ENCODE measurements at regions not wholly inside any gene's neighbourhood (a gene's known extent, or its start where the extent isn't known, plus 50 kb on each side); places are given as distances from the start of the nearest gene placed in this dataset.

DNA sequence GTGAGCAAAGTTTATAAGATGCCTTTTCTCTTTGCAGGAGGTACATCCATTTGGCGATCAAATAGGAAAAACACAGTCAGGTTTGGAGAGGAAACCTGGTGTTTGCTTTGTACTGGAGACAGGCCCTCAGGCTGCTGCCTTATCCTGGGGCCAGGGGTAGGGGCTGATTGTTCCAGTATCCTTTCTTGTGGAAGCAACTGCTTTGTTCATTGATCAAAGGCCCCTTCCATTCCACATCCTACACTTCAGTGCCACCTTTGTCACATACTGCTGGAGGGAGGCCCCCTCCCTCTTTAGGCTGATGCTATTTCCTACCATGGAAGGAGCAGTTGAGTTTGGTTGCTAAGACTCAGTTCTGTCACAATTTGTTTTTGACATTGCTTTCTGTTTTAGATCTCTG, 778.1 kb downstream of the TLR4 start:
- TF ChIP-seq, protein P1, sequence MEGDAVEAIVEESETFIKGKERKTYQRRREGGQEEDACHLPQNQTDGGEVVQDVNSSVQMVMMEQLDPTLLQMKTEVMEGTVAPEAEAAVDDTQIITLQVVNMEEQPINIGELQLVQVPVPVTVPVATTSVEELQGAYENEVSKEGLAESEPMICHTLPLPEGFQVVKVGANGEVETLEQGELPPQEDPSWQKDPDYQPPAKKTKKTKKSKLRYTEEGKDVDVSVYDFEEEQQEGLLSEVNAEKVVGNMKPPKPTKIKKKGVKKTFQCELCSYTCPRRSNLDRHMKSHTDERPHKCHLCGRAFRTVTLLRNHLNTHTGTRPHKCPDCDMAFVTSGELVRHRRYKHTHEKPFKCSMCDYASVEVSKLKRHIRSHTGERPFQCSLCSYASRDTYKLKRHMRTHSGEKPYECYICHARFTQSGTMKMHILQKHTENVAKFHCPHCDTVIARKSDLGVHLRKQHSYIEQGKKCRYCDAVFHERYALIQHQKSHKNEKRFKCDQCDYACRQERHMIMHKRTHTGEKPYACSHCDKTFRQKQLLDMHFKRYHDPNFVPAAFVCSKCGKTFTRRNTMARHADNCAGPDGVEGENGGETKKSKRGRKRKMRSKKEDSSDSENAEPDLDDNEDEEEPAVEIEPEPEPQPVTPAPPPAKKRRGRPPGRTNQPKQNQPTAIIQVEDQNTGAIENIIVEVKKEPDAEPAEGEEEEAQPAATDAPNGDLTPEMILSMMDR (IDR thresholded peaks at IDR 0.05), result no peak
- no peak for TF ChIP-seq POLR2A (IDR thresholded peaks at IDR 0.05)
- H3K9me3 ChIP-seq, result no peaks in the 10 kb centered on the region
- H3K4me3 ChIP-seq, result no peak overlapping the region
- H3K27me3 ChIP-seq, result no peaks in the 10 kb centered on the region
- H3K27ac ChIP-seq, result no peak overlapping the region
- H3K4me1 ChIP-seq, result no peaks in the 10 kb centered on the region
- no peak for DNase-seq
- intact Hi-C loops (cut with DNase I; ENCODE audit: low total_unique reads), result no loop called here
- no peaks in the 10 kb centered on the region for H3K36me3 ChIP-seq

DNA sequence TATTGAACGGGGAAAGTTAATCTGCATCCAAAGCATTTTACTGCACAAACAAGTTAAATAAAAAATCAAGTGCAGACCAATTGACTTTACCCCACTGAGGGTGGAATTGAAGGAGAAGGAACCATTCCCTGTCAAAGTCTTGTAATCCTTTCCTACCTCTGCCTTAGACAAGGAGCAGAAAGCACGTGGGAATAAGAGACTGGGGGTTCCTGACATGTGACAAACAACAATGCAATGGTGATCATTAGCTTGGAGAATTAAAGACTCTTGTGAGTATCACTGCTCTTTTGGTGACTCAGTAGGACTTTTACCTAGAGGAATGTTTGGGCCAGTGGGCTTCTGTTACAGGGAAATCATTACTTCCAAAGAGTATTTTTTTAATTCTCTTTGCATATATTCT, 779.5 kb downstream of the TLR4 start:
- Histone ChIP-seq H3K27ac (no peak overlapping the region), H3K4me3 (no peak overlapping the region), H3K9me3 (no peaks in the 10 kb centered on the region), H3K4me1 (no peaks in the 10 kb centered on the region), H3K36me3 (no peaks in the 10 kb centered on the region), H3K27me3 (no peaks in the 10 kb centered on the region)
- DNase-seq, result no peak
- intact Hi-C loops (cut with DNase I; ENCODE audit: low total_unique reads), result no loop called here
- TF ChIP-seq, protein P1 (IDR thresholded peaks at IDR 0.05), result no peak
- TF ChIP-seq POLR2A (IDR thresholded peaks at IDR 0.05), result no peak

DNA sequence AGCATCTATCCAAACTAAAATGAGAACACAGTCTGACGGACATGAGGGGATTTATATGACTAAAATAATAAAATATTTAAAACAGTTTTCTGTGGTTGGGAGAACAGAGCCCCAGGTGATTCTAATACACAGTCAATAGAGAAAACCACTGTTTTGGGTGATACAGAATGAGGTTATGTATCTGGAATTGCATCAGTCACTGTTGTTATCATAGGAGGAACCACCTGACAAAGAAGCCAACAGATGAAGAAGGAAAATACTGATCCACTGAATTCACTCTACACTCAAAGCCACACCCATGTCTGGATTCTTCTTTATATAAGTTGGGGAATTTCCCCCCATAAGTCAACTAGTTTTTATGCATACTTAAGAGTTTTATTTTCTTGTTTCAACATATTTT, 799.0 kb downstream of the TLR4 start:
- Histone ChIP-seq H3K4me1 (no peaks in the 10 kb centered on the region), H3K36me3 (no peaks in the 10 kb centered on the region), H3K27ac (no peak overlapping the region), H3K4me3 (no peak overlapping the region), H3K9me3 (no peaks in the 10 kb centered on the region), H3K27me3 (no peaks in the 10 kb centered on the region)
- no peak for TF ChIP-seq POLR2A (IDR thresholded peaks at IDR 0.05)
- TF ChIP-seq, protein P1 (IDR thresholded peaks at IDR 0.05), result no peak
- intact Hi-C loops (cut with DNase I; ENCODE audit: low total_unique reads), result no loop called here
- no peak for DNase-seq

DNA sequence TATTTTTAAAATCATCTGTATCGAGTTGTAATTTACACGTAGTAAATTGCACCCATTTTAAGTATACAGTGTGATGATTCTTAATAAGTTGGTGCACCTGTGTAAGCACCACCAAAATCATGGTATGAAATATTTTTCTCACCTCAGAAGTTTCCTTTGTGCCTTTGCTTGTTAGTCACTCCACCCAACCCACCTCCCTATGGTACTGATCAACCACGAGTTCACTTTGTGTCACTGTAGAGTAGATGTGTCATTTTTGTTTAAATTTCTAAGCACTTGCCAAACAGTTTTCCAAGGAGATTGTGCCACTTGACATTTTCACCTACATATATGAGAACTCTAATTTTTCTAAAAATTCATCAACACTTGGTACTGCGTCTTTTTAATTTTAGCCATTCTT, 806.5 kb downstream of the TLR4 start:
- no peaks in the 10 kb centered on the region for H3K9me3 ChIP-seq
- no peaks in the 10 kb centered on the region for H3K27me3 ChIP-seq
- no peaks in the 10 kb centered on the region for H3K4me1 ChIP-seq
- H3K36me3 ChIP-seq, result no peaks in the 10 kb centered on the region
- H3K4me3 ChIP-seq, result no peak overlapping the region
- intact Hi-C loops (cut with DNase I; ENCODE audit: low total_unique reads), result no loop called here
- no peak overlapping the region for H3K27ac ChIP-seq
- DNase-seq, result no peak
- TF ChIP-seq, protein P1 (IDR thresholded peaks at IDR 0.05), result no peak
- no peak for TF ChIP-seq POLR2A (IDR thresholded peaks at IDR 0.05)

DNA sequence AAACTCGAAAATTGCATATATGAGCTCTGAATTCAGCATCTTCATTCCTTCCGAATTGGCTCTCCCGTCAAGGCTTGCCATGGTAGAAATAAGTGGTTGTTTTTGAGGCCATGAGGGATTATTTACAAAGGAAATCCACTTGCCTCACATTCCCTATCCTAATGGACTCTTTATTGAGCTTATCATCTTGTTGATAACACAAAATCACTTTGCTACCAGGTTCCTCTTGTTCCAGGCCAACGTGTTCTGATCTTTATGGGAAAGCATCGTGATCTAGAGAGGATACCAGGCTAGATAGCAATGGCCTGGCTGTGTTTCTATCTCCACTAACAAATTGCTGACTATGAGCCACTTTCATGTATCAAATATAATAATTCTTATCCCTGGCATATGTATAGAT, 811.7 kb downstream of the TLR4 start:
- intact Hi-C loops (cut with DNase I; ENCODE audit: low total_unique reads), result no loop called here
- Histone ChIP-seq H3K4me1 (no peaks in the 10 kb centered on the region), H3K9me3 (no peaks in the 10 kb centered on the region), H3K4me3 (no peak overlapping the region), H3K36me3 (no peaks in the 10 kb centered on the region), H3K27me3 (no peaks in the 10 kb centered on the region), H3K27ac (no peak overlapping the region)
- DNase-seq, result no peak
- TF ChIP-seq POLR2A (IDR thresholded peaks at IDR 0.05), result no peak
- TF ChIP-seq, protein P1 (IDR thresholded peaks at IDR 0.05), result no peak
